Globus pallidus (tissue), 1 donor: ENCODE measurements at regions not wholly inside any gene's neighbourhood (a gene's known extent, or its start where the extent isn't known, plus 50 kb on each side); places are given as distances from the start of the nearest gene placed in this dataset.
"Not testable (repeated sequence)": the region's sequence is repeated elsewhere in the genome, so short reads cannot be mapped to it uniquely, and the experiment has no call there.

ENCODE experiments used
- DNase-seq: peaks from one replicate; pipeline ENCODE4 v3.0.0-alpha.2; 2015; ENCODE audit warnings: low spot score

GRCh38 chr10:63077800-63078199 is 55.3 kb upstream of the NRBF2 start:
- no peak for DNase-seq

DNA sequence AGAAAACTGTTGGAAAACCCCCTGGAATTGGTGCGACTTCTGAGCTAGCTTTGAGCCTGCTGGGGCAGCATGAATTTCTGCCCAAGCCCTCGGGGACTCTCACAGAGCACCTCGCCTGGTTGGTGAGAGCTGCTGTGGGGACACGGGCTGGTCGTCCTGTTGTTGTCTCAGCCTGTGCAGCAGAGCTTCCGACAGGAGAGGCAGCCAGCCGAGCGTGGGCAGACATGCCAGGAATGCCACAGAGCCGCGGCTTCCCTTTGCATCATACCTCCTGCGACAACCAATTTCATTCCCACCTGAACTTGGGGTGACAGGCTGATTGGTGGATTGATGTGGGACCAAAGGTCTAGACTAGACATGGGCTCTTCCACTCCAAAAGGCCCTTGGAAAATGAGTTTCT is 60.2 kb upstream of the NRBF2 start:
- no peak for DNase-seq

DNA sequence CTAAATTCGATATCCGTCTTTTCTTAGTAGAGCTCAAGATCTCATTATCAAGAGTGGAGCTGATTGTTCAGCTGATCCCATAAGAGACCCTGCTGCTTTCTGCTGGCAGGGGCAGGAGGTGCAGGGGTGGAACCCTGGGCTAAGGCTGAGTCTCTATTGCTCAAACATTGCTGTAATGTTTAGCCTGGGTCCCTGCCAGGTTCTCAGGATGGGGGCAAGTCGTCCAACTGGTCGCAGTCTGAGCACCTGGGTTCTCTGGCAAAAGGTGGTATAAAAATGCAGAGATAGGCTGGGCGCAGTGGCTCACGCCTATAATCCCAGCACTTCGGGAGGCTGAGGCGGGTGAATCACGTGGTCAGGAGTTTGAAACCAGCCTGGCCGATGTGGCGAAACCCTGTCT is 62.0 kb upstream of the NRBF2 start:
- no peak for DNase-seq

- no peak for DNase-seq
These were observed 63.8 kb upstream of the NRBF2 start for GRCh38 chr10:63069318-63069717.

DNA sequence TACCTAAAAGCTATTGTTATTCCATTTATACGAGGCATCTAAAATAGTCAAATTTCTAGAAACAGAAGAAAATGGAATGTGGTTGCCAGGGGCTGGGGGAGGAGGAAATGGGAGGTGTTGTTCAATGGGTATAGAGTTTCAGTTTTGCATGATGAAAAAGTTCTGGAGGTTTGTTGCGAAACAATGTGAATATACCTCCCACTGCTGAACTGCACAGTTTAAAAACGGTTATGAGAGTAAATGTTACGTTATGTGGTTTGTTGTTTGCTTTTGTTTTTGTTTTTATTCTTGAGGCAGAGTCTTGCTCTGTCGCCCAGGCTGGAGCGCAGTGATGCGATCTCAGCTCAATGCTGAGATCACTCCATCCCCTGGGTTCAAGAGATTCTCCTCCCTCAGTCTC is 64.9 kb upstream of the NRBF2 start:
- no peak for DNase-seq

DNA sequence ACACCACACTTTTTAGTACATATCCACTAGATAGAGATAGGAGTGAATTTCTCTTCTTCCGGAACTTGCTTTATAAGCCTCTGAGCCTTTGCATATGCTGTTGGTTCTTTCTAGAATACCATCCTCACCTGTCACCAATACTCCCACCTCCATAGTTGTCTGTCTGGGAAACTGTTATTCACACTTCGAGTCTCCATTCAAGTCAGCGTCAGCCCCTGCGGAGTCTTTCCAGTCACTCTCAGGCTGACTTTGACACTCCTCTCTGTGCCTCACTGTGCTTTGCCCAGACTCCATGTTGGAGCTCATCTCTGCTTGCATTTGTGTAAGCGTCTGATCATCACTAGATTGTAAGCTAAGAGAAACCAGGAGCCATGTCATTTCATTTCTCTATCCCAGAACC is 66.5 kb upstream of the NRBF2 start:
- DNase-seq, result no peak

- DNase-seq, result no peak
These were observed 68.4 kb upstream of the NRBF2 start for GRCh38 chr10:63064706-63065105.

- no peak for DNase-seq
These were observed 74.9 kb upstream of the NRBF2 start for GRCh38 chr10:63058236-63058635.

- no peak for DNase-seq
These were observed 75.6 kb upstream of the NRBF2 start for GRCh38 chr10:63057509-63057908.

DNA sequence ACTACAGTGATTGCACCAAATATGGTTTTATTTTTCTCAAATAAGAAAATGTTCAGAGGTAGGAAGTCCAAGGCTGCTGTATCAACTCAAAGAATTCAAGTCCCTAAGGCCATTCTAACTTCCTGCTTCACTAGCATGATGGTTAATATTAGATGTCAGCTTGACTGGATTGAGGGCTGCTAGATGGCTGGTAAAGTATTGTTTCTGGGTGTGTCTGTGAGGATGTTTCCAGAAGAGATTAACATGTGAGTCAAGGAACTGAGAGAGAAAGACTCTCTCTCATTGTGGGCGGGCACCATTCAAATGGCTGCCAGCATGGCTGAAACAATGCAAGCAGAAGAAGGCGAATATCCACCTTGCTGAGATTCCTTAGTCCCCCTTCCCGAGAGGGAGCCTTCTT is 77.4 kb upstream of the NRBF2 start:
- DNase-seq, result no peak

DNA sequence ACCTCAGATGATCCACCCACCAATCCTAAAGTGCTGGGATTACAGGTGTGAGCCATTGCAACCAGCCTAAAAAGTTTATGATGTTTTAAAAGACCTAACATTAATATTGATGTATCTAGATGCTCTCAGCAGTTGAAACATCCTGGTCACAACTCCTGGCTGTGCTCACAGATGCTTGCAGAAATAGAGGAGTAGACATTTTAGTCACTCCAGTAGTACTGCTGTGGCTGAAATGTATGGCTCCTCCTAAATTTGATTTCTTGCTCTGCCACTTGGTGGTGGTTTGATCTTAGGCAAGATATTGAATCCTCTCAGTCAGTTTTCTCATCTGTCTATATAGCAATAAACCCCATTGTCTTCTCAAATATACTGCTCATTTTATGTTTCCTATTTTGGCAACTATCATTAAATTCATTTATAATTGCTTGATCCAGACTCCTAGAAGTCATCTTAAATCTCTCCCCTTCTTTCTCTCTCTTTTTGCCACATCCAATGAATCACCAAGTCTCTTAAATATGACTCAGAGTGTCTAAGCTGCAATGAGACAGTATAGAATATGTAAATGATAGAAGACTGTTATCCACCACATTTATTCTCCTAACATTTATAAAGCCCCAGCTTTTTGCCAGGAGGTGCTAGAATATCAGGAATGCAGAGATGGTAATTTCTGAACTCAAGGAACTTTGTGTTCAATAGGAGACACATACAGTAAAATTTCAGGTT is 78.1 kb upstream of the NRBF2 start:
- no peak for DNase-seq

- DNase-seq, result no peak
These were observed 81.0 kb upstream of the NRBF2 start for GRCh38 chr10:63052083-63052482.

DNA sequence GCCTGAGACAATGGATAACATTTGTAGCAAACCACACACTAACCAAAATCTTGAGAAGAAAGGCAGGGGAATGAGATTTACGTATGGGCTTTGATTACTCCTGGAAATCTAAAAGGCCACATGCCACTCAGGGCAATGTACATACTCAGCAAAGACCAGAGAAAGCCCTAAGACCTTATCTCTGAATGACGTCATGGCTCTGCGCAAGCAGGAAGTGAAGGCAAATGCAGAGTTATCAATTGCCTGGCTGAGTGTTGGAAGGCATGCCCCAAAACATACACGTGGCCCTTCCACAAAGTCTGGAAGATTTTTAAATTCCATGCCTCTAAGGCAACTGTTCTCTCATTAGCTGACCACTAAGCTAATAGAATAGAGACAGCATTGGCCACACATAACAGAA is 90.9 kb upstream of the NRBF2 start:
- DNase-seq, result no peak

DNA sequence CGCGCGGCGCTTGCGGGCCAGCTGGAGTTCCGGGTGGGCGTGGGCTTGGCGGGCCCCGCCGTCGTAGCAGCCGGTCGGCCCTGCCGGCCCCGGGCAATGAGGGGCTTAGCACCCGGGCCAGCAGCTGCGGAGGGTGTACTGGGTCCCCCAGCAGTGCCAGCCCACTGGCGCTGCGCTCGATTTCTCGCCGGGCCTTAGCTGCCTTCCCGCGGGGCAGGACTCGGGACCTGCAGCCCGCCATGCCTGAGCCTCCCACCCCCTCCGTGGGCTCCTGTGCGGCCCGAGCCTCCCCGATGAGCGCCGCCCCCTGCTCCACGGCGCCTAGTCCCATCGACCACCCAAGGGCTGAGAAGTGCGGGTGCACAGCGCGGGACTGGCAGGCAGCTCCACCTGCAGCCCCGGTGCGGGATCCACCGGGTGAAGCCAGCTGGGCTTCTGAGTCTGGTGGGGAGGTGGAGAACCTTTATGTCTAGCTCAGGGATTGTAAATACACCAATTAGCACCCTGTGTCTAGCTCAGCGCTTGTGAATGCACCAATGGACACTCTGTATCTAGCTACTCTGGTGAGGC is 99.4 kb upstream of the NRBF2 start:
- not testable (repeated sequence) for DNase-seq

DNA sequence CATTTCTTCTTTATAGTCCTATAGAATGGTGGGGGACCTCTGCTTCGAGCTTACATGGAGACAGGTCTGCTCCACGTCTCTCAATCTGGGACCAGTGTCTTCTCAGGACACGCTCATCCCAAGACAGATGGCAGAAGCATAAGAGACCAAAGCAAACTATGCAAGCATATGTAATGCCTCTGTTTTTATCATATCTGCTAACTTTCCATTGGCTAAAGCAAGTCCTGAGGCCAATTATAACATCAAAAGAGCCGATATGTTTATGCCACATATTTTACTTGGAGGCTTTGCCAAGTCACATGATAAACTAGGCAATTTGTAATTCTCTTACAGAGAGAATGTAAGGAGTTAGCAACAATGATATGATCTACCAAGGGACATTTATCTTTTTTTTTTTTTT is 102.6 kb upstream of the NRBF2 start:
- no peak for DNase-seq

- DNase-seq, result peak; percentile 54
These were observed 105.6 kb upstream of the NRBF2 start for GRCh38 chr10:63027531-63027930.

DNA sequence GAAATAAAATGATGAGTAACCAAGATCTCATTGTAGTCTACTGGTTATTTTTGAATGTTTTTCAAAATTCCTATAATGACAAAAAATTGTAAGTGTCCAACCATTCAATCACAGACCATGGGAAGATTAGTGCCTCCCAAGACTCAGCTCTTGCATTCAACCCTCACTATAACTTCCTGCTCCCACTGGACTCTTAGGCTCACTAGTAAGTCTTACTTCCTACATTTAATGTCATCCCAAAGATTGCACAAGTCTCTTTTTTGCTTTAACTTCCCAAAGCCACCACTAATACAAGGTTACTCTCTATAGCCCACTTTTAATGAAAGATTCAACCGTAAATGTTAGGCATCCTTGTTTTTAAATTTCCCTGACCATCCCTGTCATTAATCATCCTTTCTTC is 111.9 kb upstream of the NRBF2 start:
- DNase-seq, result no peak

DNA sequence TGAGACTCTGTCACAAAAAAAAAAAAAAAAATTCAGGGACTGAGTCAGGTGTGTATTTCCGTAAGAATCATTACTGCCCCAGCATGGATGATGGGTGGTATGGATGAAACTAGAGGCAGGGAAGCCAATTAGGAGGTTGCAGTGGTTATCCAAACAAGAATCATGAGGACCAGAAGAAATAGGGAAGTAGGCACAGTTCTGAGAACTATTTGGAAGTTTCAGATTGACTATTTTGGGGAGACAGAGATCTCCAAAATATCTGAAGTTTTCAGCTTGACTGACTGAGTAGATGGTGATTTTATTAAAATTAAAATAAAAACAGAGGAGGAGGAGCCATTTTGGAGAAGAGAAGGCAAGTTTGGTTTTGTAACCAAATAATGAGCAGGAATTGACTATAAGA is 119.4 kb upstream of the NRBF2 start:
- peak; percentile 16 for DNase-seq

- DNase-seq, result no peak
These were observed 120.5 kb upstream of the NRBF2 start for GRCh38 chr10:63012623-63013022.

DNA sequence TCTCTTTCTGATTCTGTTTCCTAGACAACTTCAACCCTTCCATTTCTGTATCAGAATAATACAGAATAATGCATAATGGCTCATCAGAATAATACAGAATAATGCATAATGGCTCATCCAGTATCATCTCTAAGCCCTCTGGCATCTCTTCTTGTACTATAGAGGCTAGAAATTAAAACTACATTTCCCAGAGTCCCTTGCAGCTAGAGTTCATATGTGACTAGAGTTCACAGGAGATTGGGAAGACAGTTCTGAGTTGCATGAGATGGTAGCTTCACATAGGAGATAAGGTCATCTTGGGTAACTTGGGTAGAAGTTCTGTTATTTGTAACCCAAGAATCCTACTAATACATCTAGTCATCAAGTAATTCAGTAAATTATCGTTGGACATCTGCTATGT is 122.9 kb upstream of the NRBF2 start:
- no peak for DNase-seq

DNA sequence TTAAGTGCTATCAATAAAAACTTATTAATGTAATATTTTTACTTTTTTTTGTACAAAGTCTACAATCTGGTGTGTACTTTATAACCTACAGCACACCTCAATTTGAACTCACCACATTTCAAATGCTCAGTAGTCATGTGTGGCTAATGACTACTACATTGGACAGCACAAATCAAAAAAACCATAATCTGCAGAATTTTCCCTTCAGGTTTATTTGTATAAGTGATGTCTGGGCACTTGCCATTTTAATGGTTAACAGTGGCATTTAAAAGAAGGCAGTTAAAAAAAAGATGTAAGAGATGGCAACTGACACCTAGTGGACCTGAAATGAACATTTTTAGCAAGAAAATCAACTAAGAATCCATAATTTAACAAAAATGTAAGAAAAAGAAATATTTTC is 124.6 kb upstream of the NRBF2 start:
- DNase-seq, result no peak

GRCh38 chr10:63007112-63007511 is 126.0 kb upstream of the NRBF2 start:
- no peak for DNase-seq

GRCh38 chr10:63005246-63005645 is 127.9 kb upstream of the NRBF2 start:
- DNase-seq, result no peak

DNA sequence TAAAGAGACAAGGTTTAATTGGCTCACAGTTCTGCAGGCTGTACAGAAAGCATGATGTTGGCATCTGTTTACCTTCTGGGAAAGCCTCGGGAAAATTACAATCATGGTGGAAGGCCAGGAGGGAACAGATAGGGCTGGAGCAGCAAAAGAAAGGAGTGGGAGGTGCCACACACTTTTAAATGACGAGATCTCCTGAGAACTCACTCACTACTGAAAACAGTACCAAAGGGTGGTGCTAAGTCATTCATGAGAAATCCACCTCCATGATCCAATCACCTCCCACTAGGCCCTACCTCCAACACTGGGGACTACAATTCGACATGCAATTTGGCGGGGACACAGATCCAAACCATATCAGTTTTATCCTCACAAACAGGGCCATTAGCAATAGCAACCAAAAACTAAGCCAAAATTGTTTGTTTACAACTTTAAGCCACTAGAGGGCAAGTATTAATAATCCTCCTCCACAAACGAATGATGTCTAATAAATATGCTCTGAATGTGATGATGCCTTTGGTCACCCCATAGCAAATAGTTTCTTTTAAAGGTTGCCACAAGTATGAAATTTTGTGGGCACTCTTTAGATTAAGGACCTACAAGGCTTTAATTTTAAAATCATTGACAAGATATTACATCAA is 129.2 kb upstream of the NRBF2 start:
- no peak for DNase-seq
